CD14-positive monocyte (primary cell): ENCODE measurements at regions not wholly inside any gene's neighbourhood (a gene's known extent, or its start where the extent isn't known, plus 50 kb on each side); places are given as distances from the start of the nearest gene placed in this dataset.

ENCODE experiments used
- DNase-seq, 3 donors: peaks; one replicate each; pipeline ENCODE4 v3.0.0-alpha.2; 2011 to 2022
- H2AFZ ChIP-seq: 2 replicates; pipeline ENCODE4 v1.6.0; 2012; ENCODE audit warnings: mild to moderate bottlenecking, low read depth, low read length, inconsistent platforms; ENCODE audit not compliant: insufficient read depth, poor library complexity, severe bottlenecking
- H3K27ac ChIP-seq, 2 donors: 1 replicate in 1 of 2; 2 replicates in 1 of 2; pipeline ENCODE4 v1.5.1; 2012 to 2013; ENCODE audit warnings: low read length in 2 of 2, control low read depth in 1 of 2, inconsistent platforms in 1 of 2, low read depth in 1 of 2, mild to moderate bottlenecking in 1 of 2
- H3K27me3 ChIP-seq, 2 donors: one replicate each; pipeline versions ENCODE4 v1.6.0 to v1.6.1; 2011 to 2013; ENCODE audit warnings: low read length in 2 of 2; ENCODE audit not compliant: control insufficient read depth in 2 of 2, insufficient read depth in 2 of 2
- H3K36me3 ChIP-seq, 2 donors: replicated peaks in 1 of 2; 1 replicate in 1 of 2; 2 replicates in 1 of 2; pipeline versions ENCODE4 v1.5.1 to v1.6.1; 2012 to 2013; ENCODE audit warnings: low read length in 2 of 2, control low read depth in 1 of 2, inconsistent platforms in 1 of 2, mild to moderate bottlenecking in 1 of 2; ENCODE audit not compliant: insufficient read depth in 2 of 2, control insufficient read depth in 1 of 2
- H3K4me1 ChIP-seq, 2 donors: 1 replicate in 1 of 2; 2 replicates in 1 of 2; pipeline versions ENCODE4 v1.5.1 to v1.6.1; 2012 to 2013; ENCODE audit warnings: low read length in 2 of 2, control low read depth in 1 of 2, inconsistent platforms in 1 of 2, mild to moderate bottlenecking in 1 of 2, moderate library complexity in 1 of 2; ENCODE audit not compliant: insufficient read depth in 2 of 2, control insufficient read depth in 1 of 2
- H3K4me2 ChIP-seq: replicated peaks from 2 replicates; pipeline ENCODE3; 2012; ENCODE audit warnings: low read length, moderate library complexity, mild to moderate bottlenecking; ENCODE audit not compliant: poor library complexity, severe bottlenecking; ENCODE audit errors: extremely low read depth
- H3K4me3 ChIP-seq, 3 experiments: fragments of 200-600 bp in 1 of 3; sonication (generic) in 1 of 3; replicated peaks in 1 of 3; 1 replicate in 2 of 3; 2 replicates in 1 of 3; pipeline ENCODE4 v1.5.1; 2011 to 2013; ENCODE audit warnings: low read length in 3 of 3, mild to moderate bottlenecking in 3 of 3, control low read depth in 2 of 3, low read depth in 2 of 3, inconsistent platforms in 1 of 3, moderate library complexity in 1 of 3
- H3K79me2 ChIP-seq: 2 replicates; pipeline ENCODE4 v1.6.0; 2012; ENCODE audit warnings: mild to moderate bottlenecking, control low read depth, inconsistent platforms, low read length, moderate library complexity; ENCODE audit not compliant: insufficient read depth
- H3K9ac ChIP-seq: 2 replicates; pipeline ENCODE4 v1.6.0; 2017; ENCODE audit warnings: low read length, mild to moderate bottlenecking; ENCODE audit not compliant: insufficient read depth, poor library complexity, severe bottlenecking
- H3K9me3 ChIP-seq, 2 donors: replicated peaks in 1 of 2; 1 replicate in 1 of 2; 2 replicates in 1 of 2; pipeline versions ENCODE4 v1.5.1 to v1.6.1; 2012 to 2013; ENCODE audit warnings: low read length in 2 of 2, control low read depth in 1 of 2; ENCODE audit not compliant: control insufficient read depth in 1 of 2, insufficient read depth in 1 of 2
- H4K20me1 ChIP-seq: 2 replicates; pipeline ENCODE4 v1.6.0; 2012; ENCODE audit warnings: mild to moderate bottlenecking, low read length, control low read depth, moderate library complexity; ENCODE audit not compliant: insufficient read depth
- H3K27ac Mint-ChIP-seq, 7 donors: one replicate each; pipeline ENCODE4 v1.8.0; 2020; ENCODE audit warnings: mild to moderate bottlenecking in 7 of 7, mixed read lengths in 7 of 7, moderate library complexity in 6 of 7, inconsistent platforms in 2 of 7
- H3K27me3 Mint-ChIP-seq, 3 donors: one replicate each; pipeline ENCODE4 v1.8.0; 2021 to 2022; ENCODE audit warnings: low read depth in 3 of 3, mild to moderate bottlenecking in 3 of 3, mixed read lengths in 3 of 3, moderate library complexity in 3 of 3, inconsistent platforms in 1 of 3
- H3K36me3 Mint-ChIP-seq, 2 donors: one replicate each; pipeline ENCODE4 v1.8.0; 2020; ENCODE audit warnings: mixed read lengths in 2 of 2, inconsistent platforms in 1 of 2, mild to moderate bottlenecking in 1 of 2
- H3K4me1 Mint-ChIP-seq: one replicate; pipeline ENCODE4 v1.8.0; 2020; ENCODE audit warnings: mild to moderate bottlenecking, mixed read lengths
- H3K4me3 Mint-ChIP-seq, 2 donors: one replicate each; pipeline ENCODE4 v1.8.0; 2020; ENCODE audit warnings: mild to moderate bottlenecking in 2 of 2, mixed read lengths in 2 of 2, moderate library complexity in 1 of 2
- H3K9me3 Mint-ChIP-seq, 7 donors: one replicate each; pipeline ENCODE4 v1.8.0; 2020 to 2022; ENCODE audit warnings: mixed read lengths in 7 of 7, mild to moderate bottlenecking in 6 of 7, moderate library complexity in 6 of 7, inconsistent platforms in 2 of 7
- CTCF ChIP-seq: fragments of 200-600 bp; IDR thresholded peaks from one replicate; pipeline ENCODE4 v1.8.0; 2022; ENCODE audit warnings: antibody characterized with exemption, mild to moderate bottlenecking
- WGBS: methylation state at CpG from one replicate; pipeline ENCODE4 v1.1.5; 2013; ENCODE audit warnings: missing lambda C conversion rate; ENCODE audit not compliant: insufficient coverage; 5-methylcytosine and 5-hydroxymethylcytosine counted together
- intact Hi-C, 2 donors: fragments of 100-400 bp; cut with micrococcal nuclease; formaldehyde crosslinking; loops; one replicate each; pipeline versions ENCODE4 v1.15.0 to v1.15.1; 2023

- H3K4me3 Mint-ChIP-seq, result no peak overlapping the region
- H3K9me3 Mint-ChIP-seq, result peaks cover 0 to 2% (median 0%) of the 10 kb centered on the region in 7 donors
- Histone ChIP-seq H3K4me3 (no peak overlapping the region), H3K79me2 (no peaks in the 10 kb centered on the region), H2AFZ (no peak overlapping the region), H3K4me1 (no peaks in the 10 kb centered on the region), H3K27ac (no peak overlapping the region), H3K27me3 (no peaks in the 10 kb centered on the region), H3K9ac (no peak overlapping the region), H4K20me1 (no peaks in the 10 kb centered on the region), H3K4me2 (no peak overlapping the region), H3K9me3 (no peaks in the 10 kb centered on the region), H3K36me3 (no peaks in the 10 kb centered on the region)
- H3K27me3 Mint-ChIP-seq, result peaks cover 0 to 4% (median 0%) of the 10 kb centered on the region in 3 donors
- no peaks in the 10 kb centered on the region for H3K36me3 Mint-ChIP-seq
- intact Hi-C loops, result no loop called here
- TF ChIP-seq CTCF, result no peak
- WGBS, result no CpG with 5 or more reads among the region's 2 CpGs
- H3K27ac Mint-ChIP-seq, result no peak overlapping the region
- DNase-seq, result no peak
- H3K4me1 Mint-ChIP-seq, result no peaks in the 10 kb centered on the region
Measured at GRCh38 chr12:28882444-28882843, 266.6 kb upstream of the FAR2 start.

- Histone ChIP-seq H3K4me1 (no peaks in the 10 kb centered on the region), H3K79me2 (no peaks in the 10 kb centered on the region), H3K36me3 (no peaks in the 10 kb centered on the region), H3K4me2 (no peak overlapping the region), H2AFZ (no peak overlapping the region), H3K4me3 (no peak overlapping the region), H3K27me3 (no peaks in the 10 kb centered on the region), H3K9me3 (no peaks in the 10 kb centered on the region), H4K20me1 (no peaks in the 10 kb centered on the region), H3K9ac (no peak overlapping the region), H3K27ac (no peak overlapping the region)
- Mint-ChIP-seq H3K9me3 (peaks cover 0 to 2% (median 0%) of the 10 kb centered on the region in 7 donors), H3K4me1 (no peaks in the 10 kb centered on the region), H3K27ac (no peak overlapping the region), H3K27me3 (peaks cover 0 to 4% (median 0%) of the 10 kb centered on the region in 3 donors), H3K4me3 (no peak overlapping the region), H3K36me3 (no peaks in the 10 kb centered on the region)
- WGBS, result no CpG with 5 or more reads among the region's 2 CpGs
- intact Hi-C loops, result no loop called here
- no peak for TF ChIP-seq CTCF
- no peak for DNase-seq
Measured at GRCh38 chr12:28883406-28883997, 265.6 kb upstream of the FAR2 start.
